ENCODE measurements at regions not wholly inside any gene's neighbourhood (a gene's known extent, or its start where the extent isn't known, plus 50 kb on each side); places are given as distances from the start of the nearest gene placed in this dataset.

DNA sequence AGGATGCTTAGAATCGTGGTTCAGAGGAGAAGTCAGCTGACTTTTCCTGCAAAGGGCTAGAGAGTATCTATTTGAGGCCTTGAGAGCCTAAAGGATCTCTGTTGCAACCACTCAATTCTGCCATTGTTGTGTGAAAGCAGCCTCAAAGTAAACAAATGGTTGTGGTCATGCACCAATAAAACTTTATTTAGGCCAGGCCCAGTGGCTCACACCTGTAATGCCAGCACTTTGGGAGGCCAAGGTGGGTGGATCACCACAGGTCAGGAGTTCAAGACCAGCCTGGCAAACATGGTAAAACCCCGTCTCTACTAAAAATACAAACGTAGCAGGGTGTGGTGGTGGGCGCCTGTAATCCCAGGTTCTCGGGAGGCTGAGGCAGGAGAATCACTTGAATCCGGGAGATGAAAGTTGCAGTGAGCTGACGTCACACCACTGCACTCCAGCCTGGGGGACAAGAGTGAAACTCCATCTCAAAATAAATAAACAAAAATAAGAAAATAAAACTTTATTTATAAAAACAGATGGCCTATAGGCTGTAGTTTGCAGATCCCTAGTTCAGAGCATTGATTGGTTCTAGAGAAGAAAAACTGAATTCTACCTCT is 135.9 kb upstream of the KLF4 start:
- Mint-ChIP-seq H3K27ac (no peak overlapping the region), H3K4me3 (no peak overlapping the region), H3K4me1 (peaks cover 11% of the 10 kb centered on the region), H3K36me3 (peaks cover 0 to 2% of the 10 kb centered on the region in 2 donors), H3K9me3 (peaks cover 0 to 1% (median 0%) of the 10 kb centered on the region in 7 donors), H3K27me3 (ENCODE audit: low read depth in 3 of 3) (no peaks in the 10 kb centered on the region)
- peaks cover 8 to 9% of the 10 kb centered on the region in 2 donors for H3K4me1 ChIP-seq (ENCODE audit: control insufficient read depth in 1 of 2, insufficient read depth in 2 of 2, low read length in 2 of 2)
- 100% methylated on average over 5 of the region's 7 CpGs for WGBS (ENCODE audit: insufficient coverage)
- no peaks in the 10 kb centered on the region for H3K27me3 ChIP-seq (ENCODE audit: control insufficient read depth in 2 of 2, insufficient read depth in 2 of 2, low read length in 2 of 2)
- no peaks in the 10 kb centered on the region for H3K36me3 ChIP-seq (replicated peaks in 1 of 2; ENCODE audit: control insufficient read depth in 1 of 2, insufficient read depth in 2 of 2, low read length in 2 of 2)
- no peak for TF ChIP-seq CTCF (IDR thresholded peaks at IDR 0.05)
- DNase-seq, result no peak
- intact Hi-C loops (cut with micrococcal nuclease), result no loop called here
- no peak overlapping the region for H3K4me2 ChIP-seq (replicated peaks; ENCODE audit: extremely low read depth, low read length, poor library complexity, severe bottlenecking)
- no peaks in the 10 kb centered on the region for H3K9me3 ChIP-seq (replicated peaks in 1 of 2; ENCODE audit: control insufficient read depth in 1 of 2, insufficient read depth in 1 of 2, low read length in 2 of 2)
- H3K9ac ChIP-seq (ENCODE audit: insufficient read depth, low read length, poor library complexity, severe bottlenecking), result no peak overlapping the region
- H3K27ac ChIP-seq (ENCODE audit: low read depth in 1 of 2, low read length in 2 of 2), result no peak overlapping the region
- no peak overlapping the region for H3K4me3 ChIP-seq (replicated peaks in 1 of 3; ENCODE audit: low read depth in 2 of 3, low read length in 3 of 3)
- H3K79me2 ChIP-seq (ENCODE audit: insufficient read depth, low read length), result no peaks in the 10 kb centered on the region
- no peak overlapping the region for H2AFZ ChIP-seq (ENCODE audit: insufficient read depth, low read depth, low read length, poor library complexity, severe bottlenecking)
- H4K20me1 ChIP-seq (ENCODE audit: insufficient read depth, low read length), result no peaks in the 10 kb centered on the region

DNA sequence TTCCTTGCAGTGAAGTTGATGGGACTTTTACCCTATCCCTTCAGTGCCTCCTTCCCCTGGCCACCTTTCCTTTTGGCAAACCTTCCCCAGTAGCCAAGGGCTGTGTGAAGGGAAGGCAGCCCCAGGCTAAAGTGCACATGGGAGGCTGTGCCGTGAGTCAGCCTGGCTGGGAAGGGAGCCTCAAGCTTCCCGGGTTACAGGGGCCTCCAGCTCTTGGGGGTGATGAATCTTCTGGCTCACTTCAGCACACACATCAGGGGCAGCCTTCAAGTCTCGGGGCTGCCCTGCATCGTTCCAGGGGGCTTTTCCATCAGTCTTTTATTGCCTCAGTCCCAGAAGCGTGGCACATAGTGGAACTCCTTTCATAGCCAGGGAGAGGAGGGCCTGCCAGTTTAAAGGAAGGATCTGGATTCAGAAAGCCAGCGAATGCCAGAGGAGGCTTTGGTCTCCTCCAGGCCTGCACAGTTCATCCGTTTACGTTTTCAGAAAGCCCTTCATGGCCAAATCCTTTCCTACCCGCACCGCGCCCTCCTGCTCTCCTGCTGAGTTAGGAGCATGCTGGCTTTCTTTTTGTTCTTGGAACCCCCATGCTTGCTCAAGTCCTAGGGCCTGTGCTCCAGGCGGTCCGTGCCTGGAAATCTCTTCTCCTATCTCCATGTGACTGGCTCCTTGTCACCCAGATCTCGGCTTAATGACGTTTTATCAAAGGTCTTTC is 134.8 kb upstream of the KLF4 start:
- TF ChIP-seq CTCF (IDR thresholded peaks at IDR 0.05), result no peak
- Histone ChIP-seq H3K9ac (ENCODE audit: insufficient read depth, low read length, poor library complexity, severe bottlenecking) (no peak overlapping the region), H3K9me3 (replicated peaks in 1 of 2; ENCODE audit: control insufficient read depth in 1 of 2, insufficient read depth in 1 of 2, low read length in 2 of 2) (no peaks in the 10 kb centered on the region), H3K27ac (ENCODE audit: low read depth in 1 of 2, low read length in 2 of 2) (no peak overlapping the region), H2AFZ (ENCODE audit: insufficient read depth, low read depth, low read length, poor library complexity, severe bottlenecking) (no peak overlapping the region), H3K36me3 (replicated peaks in 1 of 2; ENCODE audit: control insufficient read depth in 1 of 2, insufficient read depth in 2 of 2, low read length in 2 of 2) (no peaks in the 10 kb centered on the region), H3K79me2 (ENCODE audit: insufficient read depth, low read length) (no peaks in the 10 kb centered on the region), H3K4me3 (replicated peaks in 1 of 3; ENCODE audit: low read depth in 2 of 3, low read length in 3 of 3) (no peak overlapping the region), H3K4me2 (replicated peaks; ENCODE audit: extremely low read depth, low read length, poor library complexity, severe bottlenecking) (no peak overlapping the region), H3K4me1 (ENCODE audit: control insufficient read depth in 1 of 2, insufficient read depth in 2 of 2, low read length in 2 of 2) (no peaks in the 10 kb centered on the region), H4K20me1 (ENCODE audit: insufficient read depth, low read length) (no peaks in the 10 kb centered on the region), H3K27me3 (ENCODE audit: control insufficient read depth in 2 of 2, insufficient read depth in 2 of 2, low read length in 2 of 2) (no peaks in the 10 kb centered on the region)
- Mint-ChIP-seq H3K4me3 (no peak overlapping the region), H3K27ac (no peak overlapping the region), H3K27me3 (ENCODE audit: low read depth in 3 of 3) (no peaks in the 10 kb centered on the region), H3K9me3 (peaks cover 0 to 1% (median 0%) of the 10 kb centered on the region in 7 donors), H3K4me1 (peaks cover 4% of the 10 kb centered on the region), H3K36me3 (peaks cover 0 to 2% of the 10 kb centered on the region in 2 donors)
- intact Hi-C loops (cut with micrococcal nuclease), result no loop called here
- 94% methylated on average over 10 of the region's 15 CpGs for WGBS (ENCODE audit: insufficient coverage)
- DNase-seq, result no peak

All from CD14-positive monocyte (primary cell).